PC-9 (cell line): ENCODE measurements at regions not wholly inside any gene's neighbourhood (a gene's known extent, or its start where the extent isn't known, plus 50 kb on each side); places are given as distances from the start of the nearest gene placed in this dataset.

ENCODE experiments used
- BruUV-seq: library from RNA; stranded (reverse); fragments of 400-500 nt; replicated peaks from 2 replicates; lab custom pipeline; 2021; lab: Mats Ljungman, UMichigan
- CTCF ChIA-PET: fragments of 300-600 bp; sonication (Branson Sonifier 250); formaldehyde crosslinking; loops from one replicate; lab custom pipeline; 2022; ENCODE audit warnings: antibody characterized with exemption; lab: Charles Lee
- POLR2A ChIA-PET: fragments of 300-600 bp; sonication (Branson Sonifier 250); formaldehyde crosslinking; loops from one replicate; lab custom pipeline; 2022; ENCODE audit warnings: antibody characterized with exemption; ENCODE audit not compliant: unreplicated experiment; lab: Charles Lee
- DNase-seq, 2 experiments: peaks; one replicate each; pipeline versions ENCODE4 v3.0.0 to v3.0.0-alpha.2; 2015 to 2022; ENCODE audit warnings: mixed read lengths in 1 of 2
- H2AFZ ChIP-seq: fragments of 200-600 bp; sonication (generic); 2 replicates; pipeline ENCODE4 v1.8.1; 2017; ENCODE audit warnings: antibody characterized with exemption
- H3F3A ChIP-seq: fragments of 200-600 bp; sonication (generic); 2 replicates; pipeline ENCODE4 v1.8.1; 2017; ENCODE audit warnings: antibody characterized with exemption, mild to moderate bottlenecking, low read depth; ENCODE audit not compliant: insufficient read depth
- H3K27ac ChIP-seq: fragments of 200-600 bp; sonication (generic); 2 replicates; pipeline ENCODE4 v1.6.1; 2016; ENCODE audit warnings: mixed run types
- H3K27me3 ChIP-seq: fragments of 200-600 bp; sonication (generic); 2 replicates; pipeline ENCODE4 v1.6.1; 2016; ENCODE audit warnings: low read depth, mixed run types; ENCODE audit not compliant: insufficient read depth
- H3K36me3 ChIP-seq: fragments of 200-600 bp; sonication (generic); 2 replicates; pipeline ENCODE4 v1.6.1; 2016; ENCODE audit warnings: low read depth, mixed run types
- H3K4me1 ChIP-seq: fragments of 200-600 bp; sonication (generic); replicated peaks from 2 replicates; pipeline ENCODE4 v1.6.1; 2016; ENCODE audit warnings: mixed run types; ENCODE audit not compliant: insufficient read depth
- H3K4me2 ChIP-seq: fragments of 200-600 bp; sonication (generic); 2 replicates; pipeline ENCODE4 v1.6.1; 2017; ENCODE audit warnings: mixed run types
- H3K4me3 ChIP-seq: fragments of 200-600 bp; sonication (generic); 2 replicates; pipeline ENCODE4 v1.6.1; 2016; ENCODE audit warnings: mixed run types
- H3K79me2 ChIP-seq: fragments of 200-600 bp; sonication (generic); 2 replicates; pipeline ENCODE4 v1.6.1; 2017; ENCODE audit warnings: low read depth, mixed run types
- H3K9me2 ChIP-seq: fragments of 200-600 bp; sonication (generic); 2 replicates; pipeline ENCODE4 v1.8.1; 2017; ENCODE audit warnings: mild to moderate bottlenecking; ENCODE audit not compliant: insufficient read depth
- H3K9me3 ChIP-seq: fragments of 200-600 bp; sonication (generic); 2 replicates; pipeline ENCODE4 v1.8.1; 2016; ENCODE audit warnings: low read depth; ENCODE audit not compliant: insufficient read depth
- H4K20me1 ChIP-seq: fragments of 200-600 bp; sonication (generic); 2 replicates; pipeline ENCODE4 v1.8.1; 2017; ENCODE audit not compliant: insufficient read depth
- EZH2 ChIP-seq: fragments of 200-600 bp; sonication (generic); IDR thresholded peaks from 2 replicates; pipeline ENCODE4 v1.8.0; 2017; ENCODE audit warnings: antibody characterized with exemption, low read depth
- intact Hi-C: fragments of 100-400 bp; cut with micrococcal nuclease; formaldehyde crosslinking; loops from one replicate; pipeline ENCODE4 v1.10.0; 2022; ENCODE audit not compliant: unreplicated experiment
- TF ChIP-seq, protein P1 (sequence below): fragments of 200-600 bp; sonication (generic); conservative IDR thresholded peaks from 2 replicates; pipeline ENCODE4 v1.6.1; 2017; ENCODE audit warnings: mixed run types, antibody characterized with exemption, mild to moderate bottlenecking, moderate library complexity

DNA sequence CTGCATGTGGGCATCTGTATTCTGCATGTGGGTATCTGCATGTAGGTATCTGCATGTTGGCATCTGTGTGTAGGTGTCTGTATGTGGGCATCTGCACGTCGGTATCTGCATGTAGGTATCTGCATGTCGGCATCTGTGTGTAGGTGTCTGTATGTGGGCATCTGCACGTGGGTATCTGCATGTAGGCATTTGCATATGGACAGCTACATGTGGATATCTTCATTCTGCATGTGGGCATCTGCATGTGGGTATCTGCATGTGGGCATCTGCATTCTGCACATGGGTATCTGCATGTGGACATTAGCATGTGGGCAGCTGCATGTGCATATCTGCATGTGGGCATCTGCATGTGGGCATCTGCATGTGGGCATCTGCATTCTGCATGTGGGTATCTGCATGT is 537.4 kb downstream of the RNF144A start:
- no peaks in the 10 kb centered on the region for H3K79me2 ChIP-seq
- no peaks in the 10 kb centered on the region for H3K9me3 ChIP-seq
- H3K4me1 ChIP-seq = no peaks in the 10 kb centered on the region
- CTCF ChIA-PET = no interaction called here
- H3K27me3 ChIP-seq = peaks cover 34% of the 10 kb centered on the region
- H2AFZ ChIP-seq = no peak overlapping the region
- BruUV-seq = no TSS peak
- H3K36me3 ChIP-seq = no peaks in the 10 kb centered on the region
- H3F3A ChIP-seq = no peaks in the 10 kb centered on the region
- TF ChIP-seq, protein P1, sequence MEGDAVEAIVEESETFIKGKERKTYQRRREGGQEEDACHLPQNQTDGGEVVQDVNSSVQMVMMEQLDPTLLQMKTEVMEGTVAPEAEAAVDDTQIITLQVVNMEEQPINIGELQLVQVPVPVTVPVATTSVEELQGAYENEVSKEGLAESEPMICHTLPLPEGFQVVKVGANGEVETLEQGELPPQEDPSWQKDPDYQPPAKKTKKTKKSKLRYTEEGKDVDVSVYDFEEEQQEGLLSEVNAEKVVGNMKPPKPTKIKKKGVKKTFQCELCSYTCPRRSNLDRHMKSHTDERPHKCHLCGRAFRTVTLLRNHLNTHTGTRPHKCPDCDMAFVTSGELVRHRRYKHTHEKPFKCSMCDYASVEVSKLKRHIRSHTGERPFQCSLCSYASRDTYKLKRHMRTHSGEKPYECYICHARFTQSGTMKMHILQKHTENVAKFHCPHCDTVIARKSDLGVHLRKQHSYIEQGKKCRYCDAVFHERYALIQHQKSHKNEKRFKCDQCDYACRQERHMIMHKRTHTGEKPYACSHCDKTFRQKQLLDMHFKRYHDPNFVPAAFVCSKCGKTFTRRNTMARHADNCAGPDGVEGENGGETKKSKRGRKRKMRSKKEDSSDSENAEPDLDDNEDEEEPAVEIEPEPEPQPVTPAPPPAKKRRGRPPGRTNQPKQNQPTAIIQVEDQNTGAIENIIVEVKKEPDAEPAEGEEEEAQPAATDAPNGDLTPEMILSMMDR = no peak
- no peak for TF ChIP-seq EZH2
- no peak overlapping the region for H3K4me2 ChIP-seq
- no peak for DNase-seq
- H3K27ac ChIP-seq = no peak overlapping the region
- no peaks in the 10 kb centered on the region for H4K20me1 ChIP-seq
- intact Hi-C loops = no loop called here
- H3K4me3 ChIP-seq = no peak overlapping the region
- POLR2A ChIA-PET = no interaction called here
- no peaks in the 10 kb centered on the region for H3K9me2 ChIP-seq

DNA sequence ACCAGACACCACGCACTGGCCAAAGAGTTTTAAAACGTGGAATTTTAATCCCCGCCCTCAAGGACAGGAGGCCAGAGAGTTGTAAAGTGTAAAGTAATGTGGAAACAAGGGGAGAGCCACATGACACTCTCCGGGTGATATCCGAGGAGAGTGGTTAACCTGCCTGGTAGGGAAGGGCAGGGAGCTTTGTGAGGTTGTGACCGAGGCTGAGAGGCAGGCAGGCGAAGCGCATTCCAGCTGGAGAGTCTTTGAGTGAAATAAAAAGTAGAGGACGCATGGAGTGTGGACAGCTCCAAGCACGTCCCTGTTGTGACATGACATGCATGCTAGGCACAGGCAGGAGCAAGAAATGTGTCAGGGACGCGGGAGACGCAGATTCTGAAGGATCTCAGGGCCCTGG is 539.5 kb downstream of the RNF144A start:
- Histone ChIP-seq H3K27ac (no peak overlapping the region), H3K9me3 (no peaks in the 10 kb centered on the region), H4K20me1 (no peaks in the 10 kb centered on the region), H3K79me2 (no peaks in the 10 kb centered on the region), H3F3A (no peaks in the 10 kb centered on the region), H3K4me3 (no peak overlapping the region), H3K4me1 (no peaks in the 10 kb centered on the region), H3K4me2 (no peak overlapping the region), H3K27me3 (peaks cover 19% of the 10 kb centered on the region), H3K36me3 (no peaks in the 10 kb centered on the region), H3K9me2 (no peaks in the 10 kb centered on the region), H2AFZ (no peak overlapping the region)
- ChIA-PET POLR2A (no interaction called here), CTCF (no interaction called here)
- BruUV-seq = no TSS peak
- TF ChIP-seq, protein P1 = no peak
- no peak for TF ChIP-seq EZH2
- DNase-seq = no peak
- intact Hi-C loops = no loop called here

GRCh38 chr2:7458066-7458465 is 540.9 kb downstream of the RNF144A start:
- Histone ChIP-seq H3F3A (no peaks in the 10 kb centered on the region), H3K27me3 (peaks cover 19% of the 10 kb centered on the region), H3K27ac (no peak overlapping the region), H3K79me2 (no peaks in the 10 kb centered on the region), H3K4me1 (no peaks in the 10 kb centered on the region), H3K9me3 (no peaks in the 10 kb centered on the region), H3K4me2 (no peak overlapping the region), H3K9me2 (no peaks in the 10 kb centered on the region), H2AFZ (no peak overlapping the region), H4K20me1 (no peaks in the 10 kb centered on the region), H3K4me3 (no peak overlapping the region), H3K36me3 (no peaks in the 10 kb centered on the region)
- DNase-seq = no peak
- BruUV-seq = no TSS peak
- ChIA-PET POLR2A (no interaction called here), CTCF (no interaction called here)
- intact Hi-C loops = no loop called here
- TF ChIP-seq, protein P1 = no peak
- no peak for TF ChIP-seq EZH2
